ENCODE measurements at regions not wholly inside any gene's neighbourhood (a gene's known extent, or its start where the extent isn't known, plus 50 kb on each side); places are given as distances from the start of the nearest gene placed in this dataset.

GRCh38 chr9:80208696-80209095, 636.9 kb downstream of the TLE4 start:
- no peak for TF ChIP-seq POLR2A (IDR thresholded peaks at IDR 0.05; ENCODE audit: low read depth)
- TF ChIP-seq CTCF (IDR thresholded peaks at IDR 0.05) = no peak
